ENCODE measurements at regions not wholly inside any gene's neighbourhood (a gene's known extent, or its start where the extent isn't known, plus 50 kb on each side); places are given as distances from the start of the nearest gene placed in this dataset.

- TF ChIP-seq CTCF (IDR thresholded peaks at IDR 0.05; ENCODE audit: insufficient read depth, low read length, poor library complexity, severe bottlenecking), result no peak
- no peak for TF ChIP-seq EZH2phosphoT487 (conservative IDR thresholded peaks at IDR 0.05; ENCODE audit: low read length)
Measured at GRCh38 chr5:24720743-24721142, 76.0 kb upstream of the CDH10 start.

All from SU-DHL-6 (cell line).